ENCODE measurements at regions not wholly inside any gene's neighbourhood (a gene's known extent, or its start where the extent isn't known, plus 50 kb on each side); places are given as distances from the start of the nearest gene placed in this dataset.

GRCh38 chr3:4222574-4223175 is 80.5 kb upstream of the SETMAR start:
- DNase-seq (ENCODE audit: low spot score), result no peak
- in situ Hi-C loops (cut with MboI; ENCODE audit: low pct_unique_long_range_greater_than_20kb, low sequenced_read_pairs, unreplicated experiment), result no loop called here
- no peak for TF ChIP-seq CTCF (IDR thresholded peaks at IDR 0.05; ENCODE audit: extremely low read depth, insufficient read depth, missing control alignments)

GRCh38 chr3:4223777-4224176 is 79.4 kb upstream of the SETMAR start:
- in situ Hi-C loops (cut with MboI; ENCODE audit: low pct_unique_long_range_greater_than_20kb, low sequenced_read_pairs, unreplicated experiment), result no loop called here
- no peak for DNase-seq (ENCODE audit: low spot score)
- TF ChIP-seq CTCF (IDR thresholded peaks at IDR 0.05; ENCODE audit: extremely low read depth, insufficient read depth, missing control alignments), result no peak

GRCh38 chr3:4224331-4224730 is 78.8 kb upstream of the SETMAR start:
- TF ChIP-seq CTCF (IDR thresholded peaks at IDR 0.05; ENCODE audit: extremely low read depth, insufficient read depth, missing control alignments), result no peak
- in situ Hi-C loops (cut with MboI; ENCODE audit: low pct_unique_long_range_greater_than_20kb, low sequenced_read_pairs, unreplicated experiment), result no loop called here
- no peak for DNase-seq (ENCODE audit: low spot score)

- no peak for DNase-seq (ENCODE audit: low spot score)
- in situ Hi-C loops (cut with MboI; ENCODE audit: low pct_unique_long_range_greater_than_20kb, low sequenced_read_pairs, unreplicated experiment), result no loop called here
- TF ChIP-seq CTCF (IDR thresholded peaks at IDR 0.05; ENCODE audit: extremely low read depth, insufficient read depth, missing control alignments), result no peak
Observed at GRCh38 chr3:4225005-4225471, 78.1 kb upstream of the SETMAR start.

GRCh38 chr3:4228295-4228694 is 74.9 kb upstream of the SETMAR start:
- DNase-seq (ENCODE audit: low spot score), result no peak
- in situ Hi-C loops (cut with MboI; ENCODE audit: low pct_unique_long_range_greater_than_20kb, low sequenced_read_pairs, unreplicated experiment), result no loop called here

GRCh38 chr3:4231041-4231440 is 72.1 kb upstream of the SETMAR start:
- no peak for TF ChIP-seq CTCF (IDR thresholded peaks at IDR 0.05; ENCODE audit: extremely low read depth, insufficient read depth, missing control alignments)
- no peak for DNase-seq (ENCODE audit: low spot score)
- in situ Hi-C loops (cut with MboI; ENCODE audit: low pct_unique_long_range_greater_than_20kb, low sequenced_read_pairs, unreplicated experiment), result no loop called here

More at GRCh38 chr3:4228295-4228694, 74.9 kb upstream of the SETMAR start:
- TF ChIP-seq CTCF (IDR thresholded peaks at IDR 0.05; ENCODE audit: extremely low read depth, insufficient read depth, missing control alignments), result no peak

Data from GM13977 (cell line).